ENCODE measurements at regions not wholly inside any gene's neighbourhood (a gene's known extent, or its start where the extent isn't known, plus 50 kb on each side); places are given as distances from the start of the nearest gene placed in this dataset.

- WGBS (ENCODE audit: insufficient coverage, low coverage, missing lambda C conversion rate) = 33% methylated on average over 27 of the region's 34 CpGs
- Histone ChIP-seq H4K20me1 (replicated peaks; ENCODE audit: control insufficient read depth, insufficient read depth, low read length) (no peaks in the 10 kb centered on the region), H3K4me2 (ENCODE audit: insufficient read depth, low read length) (peak overlapping the region; percentile 69), H3K27ac (ENCODE audit: extremely low read depth, low read depth, low read length) (no peak overlapping the region), H3K9me1 (ENCODE audit: control insufficient read depth, insufficient read depth, low read length) (no peaks in the 10 kb centered on the region), H3K4me1 (replicated peaks in 1 of 2; ENCODE audit: control insufficient read depth in 2 of 2, insufficient read depth in 2 of 2, low read length in 2 of 2) (peaks cover 0 to 5% of the 10 kb centered on the region in 2 experiments; a peak in 1 of 5 replicates), H3K9ac (ENCODE audit: insufficient read depth in 1 of 2, low read depth in 2 of 2, low read length in 2 of 2) (no peak overlapping the region), H3K9me3 (replicated peaks; ENCODE audit: control insufficient read depth, insufficient read depth, low read depth, low read length) (no peaks in the 10 kb centered on the region), H3K4me3 (peak overlapping the region; percentile 16), H3K79me2 (ENCODE audit: control insufficient read depth, insufficient read depth, low read length) (no peaks in the 10 kb centered on the region), H3K36me3 (ENCODE audit: control insufficient read depth, insufficient read depth, low read length) (no peaks in the 10 kb centered on the region), H3K27me3 (ENCODE audit: control insufficient read depth in 2 of 2, insufficient read depth in 2 of 2, low read length in 2 of 2) (peaks cover 0 to 4% of the 10 kb centered on the region in 2 experiments; a peak in 1 of 5 replicates), H2AFZ (ENCODE audit: low read depth, low read length) (peak overlapping the region; percentile 96)
- DNase-seq (ENCODE audit: extremely low read depth in 1 of 4, low spot score in 3 of 4) = peak; percentile 16 to 30 (median 25)
- BruUV-seq (replicated peaks) = no TSS peak
- POLR2A ChIA-PET = no interaction called here
- ATAC-seq = peak; percentile 91
- intact Hi-C loops (cut with micrococcal nuclease) (no loop called here), in situ Hi-C loops (cut with MboI) (no loop called here)
- CTCF ChIA-PET (ENCODE audit: low intra/inter-chr PET ratio) = no interaction called here
- FAIRE-seq = no peak
- TF ChIP-seq ARID1B (IDR thresholded peaks at IDR 0.05) (no peak), ZNF695 (CRISPR knock-in tag; IDR thresholded peaks at IDR 0.05) (no peak), ZNF354B (CRISPR knock-in tag; IDR thresholded peaks at IDR 0.05) (no peak), NFE2 (IDR thresholded peaks at IDR 0.05; ENCODE audit: low read depth) (no peak), NCOA4 (IDR thresholded peaks at IDR 0.05; ENCODE audit: partially characterized antibody) (no peak), YBX1 (IDR thresholded peaks at IDR 0.05) (no peak), POLR2H (tag; IDR thresholded peaks at IDR 0.05; ENCODE audit: low read depth) (no peak), ELF4 (CRISPR knock-in tag; IDR thresholded peaks at IDR 0.05) (no peak), ZNF311 (CRISPR knock-in tag; IDR thresholded peaks at IDR 0.05) (no peak), ADNP (tag; IDR thresholded peaks at IDR 0.05) (no peak), GMEB1 (CRISPR knock-in tag; IDR thresholded peaks at IDR 0.05) (no peak), MYBL2 (IDR thresholded peaks at IDR 0.05; ENCODE audit: low read depth) (peak; percentile 93), MYBL2 (CRISPR knock-in tag; IDR thresholded peaks at IDR 0.05; ENCODE audit: borderline replicate concordance) (no peak), ZNF280B (CRISPR knock-in tag; IDR thresholded peaks at IDR 0.05) (no peak), ZNF133 (CRISPR knock-in tag; IDR thresholded peaks at IDR 0.05) (no peak), ZNF76 (CRISPR knock-in tag; IDR thresholded peaks at IDR 0.05; ENCODE audit: borderline replicate concordance) (no peak), LEF1 (IDR thresholded peaks at IDR 0.05) (no peak), U2AF1 (optimal IDR thresholded peaks at IDR 0.05; ENCODE audit: low read depth, low read length) (no peak), ZNF3 (CRISPR knock-in tag; IDR thresholded peaks at IDR 0.05) (no peak)
Measured at GRCh38 chrX:1059576-1060561, 152.6 kb downstream of the CRLF2 start.
